ENCODE measurements at regions not wholly inside any gene's neighbourhood (a gene's known extent, or its start where the extent isn't known, plus 50 kb on each side); places are given as distances from the start of the nearest gene placed in this dataset.

DNA sequence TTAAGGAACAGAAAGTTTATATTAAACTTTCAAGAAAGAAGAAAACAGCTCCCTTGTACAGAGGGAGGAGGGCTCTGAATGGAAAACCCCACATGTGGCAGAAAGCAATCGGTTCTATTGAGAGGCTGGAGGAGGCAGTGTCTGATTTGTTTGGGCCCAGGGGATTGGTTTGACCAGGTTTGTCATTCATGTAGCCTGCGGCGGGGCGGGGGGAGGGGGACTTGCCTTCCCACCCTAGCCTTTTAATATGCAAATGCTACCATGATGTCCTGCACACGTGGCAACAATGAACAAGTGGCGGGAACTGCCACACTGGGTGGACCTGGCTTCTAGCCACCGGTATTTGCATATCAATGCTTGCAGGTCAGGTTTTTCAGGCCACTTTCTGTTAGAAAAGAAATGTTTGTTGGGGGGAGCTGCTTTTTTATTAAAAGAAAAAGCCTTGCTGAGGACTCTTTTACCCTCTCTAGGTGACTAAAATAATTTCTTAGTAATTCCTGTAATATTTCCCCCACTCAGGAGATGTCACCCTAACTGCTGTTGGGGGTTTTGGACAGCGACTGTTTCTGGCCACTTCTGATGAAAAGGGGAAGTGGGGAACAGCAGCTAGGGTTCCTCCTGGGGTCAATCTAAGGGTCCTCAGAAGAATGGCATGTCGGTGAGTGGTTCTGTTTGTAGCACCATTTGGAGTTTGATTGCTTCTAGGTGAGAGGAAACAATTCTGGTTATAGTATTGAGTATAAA lies 691.2 kb downstream of the TBL1XR1 start:
- Histone ChIP-seq H3K27ac (ENCODE audit: low read depth, low read length) (no peak overlapping the region), H3K9me3 (ENCODE audit: control insufficient read depth in 2 of 3, low read length in 3 of 3) (peaks cover 0 to 6% (median 0%) of the 10 kb centered on the region in 3 experiments), H3K4me3 (ENCODE audit: low read length) (no peak overlapping the region), H3K36me3 (ENCODE audit: control insufficient read depth in 2 of 3, insufficient read depth in 3 of 3, low read length in 3 of 3) (no peaks in the 10 kb centered on the region), H3K27me3 (ENCODE audit: control insufficient read depth in 2 of 2, insufficient read depth in 2 of 2, low read length in 2 of 2) (no peaks in the 10 kb centered on the region), H3K4me1 (ENCODE audit: control insufficient read depth in 2 of 2, insufficient read depth in 2 of 2, low read length in 2 of 2) (no peaks in the 10 kb centered on the region)
- Mint-ChIP-seq H3K4me3 (no peak overlapping the region), H3K36me3 (peaks cover 0 to 4% (median 0%) of the 10 kb centered on the region in 5 donors), H3K27ac (no peak overlapping the region), H3K9me3 (peaks cover 0 to 24% (median 5%) of the 10 kb centered on the region in 11 donors), H3K27me3 (no peaks in the 10 kb centered on the region), H3K4me1 (no peaks in the 10 kb centered on the region)
- intact Hi-C loops (cut with micrococcal nuclease): no loop called here
- DNase-seq: no peak
- ChIA-PET POLR2A (no interaction called here), CTCF (interaction anchor here (0.6 kb wide), 1 partner anchor 26 kb away, joined by 3 read pairs; no protein-coding TSS in a partner anchor)
- ATAC-seq: no peak

DNA sequence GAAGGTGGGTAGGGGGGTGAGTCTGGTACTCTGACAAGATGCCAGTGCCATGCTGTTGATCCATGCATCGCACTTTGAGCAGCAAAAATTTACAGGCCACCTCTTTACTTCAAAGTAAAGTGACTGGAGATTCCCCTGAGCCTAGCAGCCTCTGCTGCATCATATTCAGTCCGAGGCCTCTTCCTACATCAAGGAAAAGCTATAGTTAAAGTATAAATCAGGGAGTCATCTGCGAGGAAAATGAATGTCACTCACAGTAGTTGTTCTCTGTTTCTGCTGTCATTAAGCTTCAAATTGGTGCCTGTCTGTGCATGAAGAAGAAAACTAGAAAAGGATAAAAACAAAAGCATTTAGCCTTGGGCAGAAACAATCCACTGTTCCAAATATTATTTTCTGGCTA lies 706.2 kb downstream of the TBL1XR1 start:
- Histone ChIP-seq H3K27ac (ENCODE audit: low read depth, low read length) (no peak overlapping the region), H3K36me3 (ENCODE audit: control insufficient read depth in 2 of 3, insufficient read depth in 3 of 3, low read length in 3 of 3) (no peaks in the 10 kb centered on the region), H3K4me3 (ENCODE audit: low read length) (no peak overlapping the region), H3K4me1 (ENCODE audit: control insufficient read depth in 2 of 2, insufficient read depth in 2 of 2, low read length in 2 of 2) (no peaks in the 10 kb centered on the region), H3K9me3 (ENCODE audit: control insufficient read depth in 2 of 3, low read length in 3 of 3) (no peaks in the 10 kb centered on the region), H3K27me3 (ENCODE audit: control insufficient read depth in 2 of 2, insufficient read depth in 2 of 2, low read length in 2 of 2) (no peaks in the 10 kb centered on the region)
- Mint-ChIP-seq H3K9me3 (peaks cover 0 to 5% (median 0%) of the 10 kb centered on the region in 11 donors), H3K4me1 (no peaks in the 10 kb centered on the region), H3K27ac (no peak overlapping the region), H3K27me3 (no peaks in the 10 kb centered on the region), H3K4me3 (no peak overlapping the region), H3K36me3 (no peaks in the 10 kb centered on the region)
- ATAC-seq (no peak), DNase-seq (no peak)
- POLR2A ChIA-PET: no interaction called here
- intact Hi-C loops (cut with micrococcal nuclease): no loop called here
- CTCF ChIA-PET: no interaction called here

DNA sequence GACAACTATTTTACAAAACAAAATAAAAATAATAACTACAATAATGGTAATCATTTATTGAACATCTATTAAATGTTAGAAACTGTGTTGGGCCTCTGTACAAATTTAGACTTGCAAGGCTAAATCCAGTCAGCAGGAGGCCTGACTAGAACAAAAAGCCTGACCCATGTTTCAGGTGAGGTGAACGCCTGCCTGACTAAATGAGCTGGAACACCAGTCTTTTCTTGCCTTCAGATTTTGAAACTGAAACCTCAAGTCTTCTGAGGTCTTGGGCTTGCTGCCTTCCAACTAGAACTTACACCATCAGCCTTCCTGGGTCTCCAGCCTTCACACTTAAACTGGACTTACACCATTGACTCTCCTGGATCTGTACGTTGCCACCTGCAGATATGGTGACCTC lies 706.9 kb downstream of the TBL1XR1 start:
- ATAC-seq (no peak), DNase-seq (no peak)
- POLR2A ChIA-PET: no interaction called here
- intact Hi-C loops (cut with micrococcal nuclease): no loop called here
- CTCF ChIA-PET: no interaction called here
- Histone ChIP-seq H3K4me1 (ENCODE audit: control insufficient read depth in 2 of 2, insufficient read depth in 2 of 2, low read length in 2 of 2) (no peaks in the 10 kb centered on the region), H3K36me3 (ENCODE audit: control insufficient read depth in 2 of 3, insufficient read depth in 3 of 3, low read length in 3 of 3) (no peaks in the 10 kb centered on the region), H3K27ac (ENCODE audit: low read depth, low read length) (no peak overlapping the region), H3K9me3 (ENCODE audit: control insufficient read depth in 2 of 3, low read length in 3 of 3) (no peaks in the 10 kb centered on the region), H3K4me3 (ENCODE audit: low read length) (no peak overlapping the region), H3K27me3 (ENCODE audit: control insufficient read depth in 2 of 2, insufficient read depth in 2 of 2, low read length in 2 of 2) (no peaks in the 10 kb centered on the region)
- Mint-ChIP-seq H3K9me3 (peaks cover 0 to 5% (median 0%) of the 10 kb centered on the region in 11 donors), H3K4me3 (no peak overlapping the region), H3K36me3 (no peaks in the 10 kb centered on the region), H3K4me1 (no peaks in the 10 kb centered on the region), H3K27me3 (no peaks in the 10 kb centered on the region), H3K27ac (no peak overlapping the region)

DNA sequence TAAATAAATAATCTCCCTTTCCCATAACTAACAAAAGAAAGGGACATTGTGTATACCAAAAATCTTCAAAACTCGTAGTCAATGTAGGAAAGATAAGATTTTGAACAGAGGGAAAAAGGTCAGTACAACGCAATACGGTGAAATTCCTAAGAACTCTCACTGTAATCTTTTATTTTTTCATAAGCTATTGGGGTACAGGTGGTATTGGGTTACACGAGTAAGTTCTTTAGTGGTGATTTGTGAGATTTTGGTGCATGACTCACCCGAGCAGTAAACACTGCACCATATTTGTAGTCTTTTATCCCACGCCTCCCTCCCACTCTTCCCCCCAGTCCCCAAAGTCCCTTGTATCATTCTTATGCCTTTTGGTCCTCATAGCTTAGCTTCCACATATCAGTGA lies 718.0 kb downstream of the TBL1XR1 start:
- H3K4me3 ChIP-seq (ENCODE audit: low read length): no peak overlapping the region
- ATAC-seq: no peak

DNA sequence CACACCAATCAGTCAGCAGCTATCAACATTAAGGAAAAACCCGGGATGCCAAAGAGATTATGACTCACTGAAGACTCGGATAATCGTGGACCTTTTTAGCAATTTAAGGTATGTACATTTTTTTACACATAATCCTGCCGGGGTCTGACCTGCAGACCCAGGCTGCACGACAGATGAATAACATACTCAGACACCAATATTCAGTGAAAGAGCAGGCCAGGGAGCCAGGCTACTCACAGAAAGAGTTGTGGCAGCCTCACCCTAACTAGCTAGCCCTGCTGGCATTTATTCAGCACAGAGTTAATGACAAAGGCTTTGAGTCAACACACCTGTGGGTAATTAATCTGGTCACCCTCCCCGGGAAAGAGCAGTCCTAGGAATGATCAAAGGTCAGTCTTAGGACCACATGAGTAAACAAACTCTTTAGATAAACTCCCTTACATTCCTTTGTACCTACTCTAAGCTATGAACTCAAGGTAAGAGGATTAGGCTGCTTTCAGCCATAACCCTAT lies 727.5 kb downstream of the TBL1XR1 start:
- H3K27ac Mint-ChIP-seq: no peak overlapping the region
- H3K4me3 ChIP-seq (ENCODE audit: low read length): no peak overlapping the region
- ChIA-PET POLR2A (no interaction called here), CTCF (no interaction called here)
- peaks cover 0 to 11% (median 5%) of the 10 kb centered on the region in 11 donors for H3K9me3 Mint-ChIP-seq
- no peaks in the 10 kb centered on the region for H3K9me3 ChIP-seq (ENCODE audit: control insufficient read depth in 2 of 3, low read length in 3 of 3)
- H3K4me1 Mint-ChIP-seq: no peaks in the 10 kb centered on the region
- no peaks in the 10 kb centered on the region for H3K27me3 Mint-ChIP-seq
- DNase-seq: no peak
- no peak for ATAC-seq
- no peaks in the 10 kb centered on the region for H3K36me3 ChIP-seq (ENCODE audit: control insufficient read depth in 2 of 3, insufficient read depth in 3 of 3, low read length in 3 of 3)
- intact Hi-C loops (cut with micrococcal nuclease): loop anchor here in 1 of 2 donors (10.0 kb wide), 1 partner anchor 1735 kb away; no protein-coding TSS in a partner anchor
- no peaks in the 10 kb centered on the region for H3K27me3 ChIP-seq (ENCODE audit: control insufficient read depth in 2 of 2, insufficient read depth in 2 of 2, low read length in 2 of 2)
- H3K4me1 ChIP-seq (ENCODE audit: control insufficient read depth in 2 of 2, insufficient read depth in 2 of 2, low read length in 2 of 2): no peaks in the 10 kb centered on the region
- H3K36me3 Mint-ChIP-seq: no peaks in the 10 kb centered on the region
- no peak overlapping the region for H3K4me3 Mint-ChIP-seq
- no peak overlapping the region for H3K27ac ChIP-seq (ENCODE audit: low read depth, low read length)

More for the DNA sequence above, 718.0 kb downstream of the TBL1XR1 start:
- Histone ChIP-seq H3K27me3 (ENCODE audit: control insufficient read depth in 2 of 2, insufficient read depth in 2 of 2, low read length in 2 of 2) (no peaks in the 10 kb centered on the region), H3K9me3 (ENCODE audit: control insufficient read depth in 2 of 3, low read length in 3 of 3) (no peaks in the 10 kb centered on the region), H3K4me1 (ENCODE audit: control insufficient read depth in 2 of 2, insufficient read depth in 2 of 2, low read length in 2 of 2) (no peaks in the 10 kb centered on the region), H3K27ac (ENCODE audit: low read depth, low read length) (no peak overlapping the region), H3K36me3 (ENCODE audit: control insufficient read depth in 2 of 3, insufficient read depth in 3 of 3, low read length in 3 of 3) (no peaks in the 10 kb centered on the region)
- DNase-seq: no peak
- intact Hi-C loops (cut with micrococcal nuclease): no loop called here
- Mint-ChIP-seq H3K27me3 (peaks cover 0 to 2% (median 0%) of the 10 kb centered on the region in 5 donors), H3K4me1 (no peaks in the 10 kb centered on the region), H3K4me3 (no peak overlapping the region), H3K9me3 (peaks cover 0 to 18% (median 6%) of the 10 kb centered on the region in 11 donors), H3K36me3 (no peaks in the 10 kb centered on the region), H3K27ac (no peak overlapping the region)
- CTCF ChIA-PET: no interaction called here
- POLR2A ChIA-PET: no interaction called here

DNA sequence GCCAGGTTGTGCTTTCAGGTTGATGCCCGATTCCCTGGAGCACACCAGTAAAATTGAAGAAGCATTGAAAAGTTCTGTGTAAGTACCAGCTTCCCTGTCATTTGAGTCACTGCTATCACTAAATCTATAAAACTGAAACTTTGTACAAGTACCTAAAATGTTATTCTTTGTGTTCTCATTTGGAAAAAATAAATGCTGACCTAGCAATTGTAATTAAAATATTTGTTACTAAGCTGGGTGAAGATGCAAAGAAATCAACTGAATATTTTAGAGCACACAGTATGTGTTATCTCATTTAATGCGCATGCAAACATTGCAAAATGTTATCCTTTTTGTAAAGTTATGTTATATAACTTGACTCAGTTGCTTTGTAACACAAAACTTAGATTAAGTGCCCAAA lies 733.7 kb downstream of the TBL1XR1 start:
- POLR2A ChIA-PET: no interaction called here

DNA sequence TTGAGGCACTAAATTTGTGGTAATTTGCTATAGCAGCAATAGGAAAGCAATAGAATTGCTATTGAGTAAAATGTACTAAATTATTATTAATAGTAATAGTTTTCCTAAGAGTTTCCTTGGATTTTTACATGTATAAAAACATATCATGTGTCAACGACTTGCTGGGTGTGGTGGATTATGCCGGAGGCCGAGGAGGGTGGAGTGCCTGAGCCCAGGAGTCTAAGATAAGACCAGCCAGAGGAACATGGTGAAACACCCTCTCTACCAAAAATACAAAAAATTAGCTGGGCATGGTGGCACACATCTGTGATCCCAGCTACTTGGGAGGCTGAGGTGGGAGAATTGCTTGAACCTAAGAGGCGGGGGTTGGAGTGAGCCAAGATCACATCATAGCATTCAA lies 749.9 kb downstream of the TBL1XR1 start:
- H3K4me1 Mint-ChIP-seq: no peaks in the 10 kb centered on the region
- DNase-seq (no peak), ATAC-seq (no peak)
- no peak overlapping the region for H3K27ac Mint-ChIP-seq
- CTCF ChIA-PET: no interaction called here
- Histone ChIP-seq H3K4me3 (ENCODE audit: low read length) (no peak overlapping the region), H3K36me3 (ENCODE audit: control insufficient read depth in 2 of 3, insufficient read depth in 3 of 3, low read length in 3 of 3) (no peaks in the 10 kb centered on the region), H3K4me1 (ENCODE audit: control insufficient read depth in 2 of 2, insufficient read depth in 2 of 2, low read length in 2 of 2) (no peaks in the 10 kb centered on the region), H3K27me3 (ENCODE audit: control insufficient read depth in 2 of 2, insufficient read depth in 2 of 2, low read length in 2 of 2) (no peaks in the 10 kb centered on the region), H3K9me3 (ENCODE audit: control insufficient read depth in 2 of 3, low read length in 3 of 3) (no peaks in the 10 kb centered on the region), H3K27ac (ENCODE audit: low read depth, low read length) (no peak overlapping the region)
- intact Hi-C loops (cut with micrococcal nuclease): no loop called here
- no peaks in the 10 kb centered on the region for H3K27me3 Mint-ChIP-seq
- POLR2A ChIA-PET: no interaction called here
- H3K9me3 Mint-ChIP-seq: peaks cover 0 to 15% (median 5%) of the 10 kb centered on the region in 11 donors
- H3K4me3 Mint-ChIP-seq: no peak overlapping the region
- no peaks in the 10 kb centered on the region for H3K36me3 Mint-ChIP-seq

More for the DNA sequence above, 733.7 kb downstream of the TBL1XR1 start:
- no peaks in the 10 kb centered on the region for H3K9me3 ChIP-seq (ENCODE audit: control insufficient read depth in 2 of 3, low read length in 3 of 3)
- no peak overlapping the region for H3K27ac ChIP-seq (ENCODE audit: low read depth, low read length)
- Mint-ChIP-seq H3K4me1 (no peaks in the 10 kb centered on the region), H3K36me3 (no peaks in the 10 kb centered on the region), H3K27me3 (no peaks in the 10 kb centered on the region), H3K9me3 (peaks cover 0 to 16% (median 7%) of the 10 kb centered on the region in 11 donors), H3K27ac (no peak overlapping the region), H3K4me3 (no peak overlapping the region)
- CTCF ChIA-PET: no interaction called here
- intact Hi-C loops (cut with micrococcal nuclease): loop anchor here in 1 of 2 donors (10.0 kb wide), 1 partner anchor 1729 kb away; no protein-coding TSS in a partner anchor
- no peaks in the 10 kb centered on the region for H3K27me3 ChIP-seq (ENCODE audit: control insufficient read depth in 2 of 2, insufficient read depth in 2 of 2, low read length in 2 of 2)
- no peak for DNase-seq
- H3K4me3 ChIP-seq (ENCODE audit: low read length): no peak overlapping the region
- no peak for ATAC-seq
- no peaks in the 10 kb centered on the region for H3K4me1 ChIP-seq (ENCODE audit: control insufficient read depth in 2 of 2, insufficient read depth in 2 of 2, low read length in 2 of 2)
- H3K36me3 ChIP-seq (ENCODE audit: control insufficient read depth in 2 of 3, insufficient read depth in 3 of 3, low read length in 3 of 3): no peaks in the 10 kb centered on the region
